ENCODE measurements at regions not wholly inside any gene's neighbourhood (a gene's known extent, or its start where the extent isn't known, plus 50 kb on each side); places are given as distances from the start of the nearest gene placed in this dataset.

- TF ChIP-seq CTCF (IDR thresholded peaks at IDR 0.05) (no peak), POLR2A (IDR thresholded peaks at IDR 0.05) (no peak), POLR2AphosphoS5 (IDR thresholded peaks at IDR 0.05) (no peak)
These were observed 2219.4 kb downstream of the NCAM2 start for GRCh38 chr21:23217597-23217996.
